NCI-H2227 (cell line): ENCODE measurements at regions not wholly inside any gene's neighbourhood (a gene's known extent, or its start where the extent isn't known, plus 50 kb on each side); places are given as distances from the start of the nearest gene placed in this dataset.
"Not testable (repeated sequence)": the region's sequence is repeated elsewhere in the genome, so short reads cannot be mapped to it uniquely, and the experiment has no call there.

ENCODE experiments used
- DNase-seq: peaks from one replicate; lab custom pipeline; 2025; ENCODE audit not compliant: unreplicated experiment; lab: John Stamatoyannopoulos, UW

- no peak for DNase-seq
Measured at GRCh38 chr5:29143266-29143665, 2050.2 kb upstream of the CDH6 start.

GRCh38 chr5:29134418-29134817, 2059.1 kb upstream of the CDH6 start:
- DNase-seq, result no peak

- no peak for DNase-seq
Measured at GRCh38 chr5:29131285-29131684, 2062.2 kb upstream of the CDH6 start.

DNA sequence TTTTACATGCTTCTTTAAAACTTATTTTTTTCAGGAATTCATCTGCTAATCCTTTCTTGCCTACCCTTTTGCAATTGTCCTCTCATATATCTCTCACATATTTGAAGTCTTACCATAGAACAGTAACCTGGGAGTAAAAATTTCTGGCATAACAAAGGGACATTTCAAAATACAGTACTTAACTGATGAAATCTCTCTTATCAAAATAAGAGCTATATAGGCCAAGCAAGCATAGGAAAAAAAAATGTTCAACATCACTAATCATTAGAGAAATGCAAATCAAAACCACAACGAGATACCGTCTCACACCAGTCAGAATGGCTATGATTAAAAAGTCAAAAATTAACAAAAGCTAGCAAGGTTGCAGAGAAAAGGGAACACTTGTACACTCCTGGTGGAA, 2062.7 kb upstream of the CDH6 start:
- DNase-seq, result no peak

DNA sequence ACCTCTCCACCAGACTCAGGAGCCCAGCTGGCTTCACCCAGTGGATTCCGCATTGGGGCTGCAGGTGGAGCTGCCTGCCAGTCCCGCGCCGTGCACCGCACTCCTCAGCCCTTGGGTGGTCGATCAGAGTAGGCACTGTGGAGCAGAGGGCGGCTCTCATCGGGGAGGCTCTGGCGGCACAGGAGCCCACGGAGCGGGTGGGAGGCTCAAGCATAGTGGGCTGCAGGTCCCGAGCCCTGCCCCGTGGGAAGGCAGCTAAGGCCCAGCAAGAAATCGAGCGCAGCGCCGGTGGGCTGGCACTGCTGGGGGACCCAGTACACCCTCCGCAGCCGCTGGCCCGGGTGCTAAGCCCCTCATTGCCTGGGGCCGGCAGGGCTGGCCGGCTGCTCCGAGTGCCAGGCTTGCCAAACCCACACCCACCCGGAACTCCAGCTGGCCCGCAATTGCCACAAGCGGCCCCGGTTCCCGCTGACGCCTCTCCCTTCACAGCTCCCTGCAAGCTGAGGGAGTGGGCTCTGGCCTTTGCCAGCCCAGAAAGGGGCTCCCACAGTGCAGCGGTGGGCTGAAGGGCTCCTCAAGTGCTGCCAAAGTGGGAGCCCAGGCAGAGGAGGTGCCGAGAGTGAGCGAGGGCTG, 2065.8 kb upstream of the CDH6 start:
- not testable (repeated sequence) for DNase-seq

DNA sequence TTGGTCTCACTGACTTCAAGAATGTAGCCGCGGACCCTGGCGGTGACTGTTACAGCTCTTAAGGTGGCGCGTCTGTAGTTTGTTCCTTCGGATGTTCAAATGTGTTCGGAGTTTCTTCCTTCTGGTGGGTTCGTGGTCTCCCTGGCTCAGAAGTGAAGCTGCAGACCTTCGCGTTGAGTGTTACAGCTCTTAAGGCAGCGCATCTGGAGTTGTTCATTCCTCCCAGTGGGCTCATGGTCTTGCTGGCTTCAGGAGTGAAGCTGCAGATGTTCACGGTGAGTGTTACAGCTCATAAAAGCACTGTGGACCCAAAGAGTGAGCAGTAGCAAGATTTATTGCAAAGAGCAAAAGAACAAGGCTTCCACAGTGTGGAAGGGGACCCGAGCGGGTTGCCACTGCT, 2067.0 kb upstream of the CDH6 start:
- DNase-seq, result not testable (repeated sequence)

DNA sequence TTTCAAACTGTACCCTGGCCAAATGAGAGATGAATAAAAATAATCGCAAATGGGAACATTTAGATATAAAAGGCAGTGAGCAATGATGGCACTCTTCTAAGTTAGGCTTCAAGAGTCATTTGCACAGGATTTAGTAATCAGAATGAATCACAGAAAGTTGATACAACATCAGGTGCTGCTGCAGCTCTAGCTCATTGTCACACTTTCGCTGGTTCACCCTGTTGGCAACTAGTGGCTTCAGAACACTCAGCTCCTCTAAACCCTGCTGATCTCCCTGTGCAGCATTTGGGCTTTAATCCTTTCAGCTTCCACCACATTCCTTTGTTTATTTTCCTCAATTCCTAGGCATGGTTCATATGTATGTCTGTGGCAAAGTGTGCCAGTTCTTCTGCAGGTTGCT, 2071.2 kb upstream of the CDH6 start:
- no peak for DNase-seq

- no peak for DNase-seq
Measured at GRCh38 chr5:29114331-29114768, 2076.0 kb upstream of the CDH9 start.

DNA sequence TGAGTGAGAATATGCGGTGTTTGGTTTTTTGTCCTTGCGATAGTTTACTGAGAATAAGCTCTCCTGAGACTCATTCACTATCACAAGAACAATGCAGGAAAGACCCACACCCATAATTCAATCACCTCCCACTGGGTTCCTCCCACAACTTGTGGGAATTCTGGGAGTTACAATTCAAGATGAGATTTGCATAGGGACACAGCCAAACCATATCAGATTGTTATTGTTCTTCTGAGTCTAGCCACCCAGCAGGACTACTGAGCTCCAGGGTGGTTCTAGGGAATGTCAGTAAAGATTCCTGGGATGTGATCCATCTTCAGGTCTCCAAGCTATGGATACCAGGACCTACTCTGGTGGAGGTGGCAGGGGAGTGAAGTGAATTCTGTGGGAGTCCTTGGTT, 2075.1 kb upstream of the CDH9 start:
- DNase-seq, result no peak

DNA sequence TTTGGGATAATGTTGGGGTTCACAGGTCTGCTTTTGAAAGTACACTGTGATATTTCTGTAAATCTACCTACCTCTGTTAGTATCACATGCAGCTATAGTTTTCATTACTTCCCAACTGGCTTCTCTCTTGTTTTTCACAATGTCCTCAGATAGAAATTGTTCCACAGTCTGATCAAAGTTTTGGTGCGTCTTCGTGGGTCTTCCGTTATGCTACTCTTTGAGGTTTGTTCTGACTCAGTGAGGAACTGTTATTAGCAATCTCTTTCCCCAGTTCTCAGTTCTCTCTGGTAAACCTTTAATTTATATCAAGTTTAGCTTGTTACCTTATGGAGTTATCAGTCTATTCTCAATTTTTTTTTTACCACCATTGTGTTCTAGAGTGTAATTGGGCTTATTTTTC, 2061.2 kb upstream of the CDH9 start:
- DNase-seq, result no peak

DNA sequence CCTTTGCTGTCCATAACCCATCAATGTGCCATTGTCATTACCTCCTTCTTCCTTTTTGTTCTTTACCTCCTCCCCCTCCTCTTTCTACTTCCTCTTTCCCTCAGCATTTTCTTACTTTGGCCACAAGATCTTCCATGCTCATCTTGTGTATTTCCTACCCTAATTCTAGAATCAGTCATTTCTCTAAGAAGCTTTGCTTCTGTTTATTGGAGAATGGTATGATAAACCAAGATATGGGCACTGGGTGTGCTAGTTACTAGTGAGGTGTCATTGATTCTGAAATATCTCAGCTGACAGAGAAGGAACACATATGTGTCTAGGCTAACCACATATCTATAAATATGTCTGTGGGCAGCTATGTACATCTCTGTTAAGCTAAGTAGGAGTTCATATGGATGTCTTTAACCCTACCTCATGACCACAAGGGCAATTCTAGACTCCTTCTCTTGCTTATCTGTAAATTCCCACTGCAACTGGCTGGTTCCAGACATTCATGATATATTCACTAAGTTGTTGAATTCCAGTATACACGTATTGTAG, 2051.3 kb upstream of the CDH9 start:
- DNase-seq, result no peak

GRCh38 chr5:29085142-29085541, 2046.8 kb upstream of the CDH9 start:
- no peak for DNase-seq

DNA sequence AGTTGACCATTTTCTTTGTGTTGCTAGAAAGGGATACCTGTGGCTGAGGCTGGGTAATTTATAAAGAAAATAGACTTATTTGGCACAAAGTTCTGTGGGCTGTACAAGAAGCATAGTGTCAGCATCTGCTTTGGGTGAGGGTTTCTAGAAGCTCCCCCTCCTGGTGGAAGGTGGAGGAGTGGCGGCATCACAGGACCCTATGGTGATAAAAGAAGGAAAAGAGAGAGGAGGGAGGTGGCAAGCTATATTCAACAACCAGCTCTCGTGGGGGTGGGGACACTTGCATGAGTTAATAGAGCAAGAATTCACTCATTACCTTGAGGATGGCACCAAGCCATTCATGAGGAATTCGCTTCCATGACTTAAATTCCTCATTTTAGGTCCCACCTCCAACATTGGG, 2041.4 kb upstream of the CDH9 start:
- DNase-seq, result no peak

DNA sequence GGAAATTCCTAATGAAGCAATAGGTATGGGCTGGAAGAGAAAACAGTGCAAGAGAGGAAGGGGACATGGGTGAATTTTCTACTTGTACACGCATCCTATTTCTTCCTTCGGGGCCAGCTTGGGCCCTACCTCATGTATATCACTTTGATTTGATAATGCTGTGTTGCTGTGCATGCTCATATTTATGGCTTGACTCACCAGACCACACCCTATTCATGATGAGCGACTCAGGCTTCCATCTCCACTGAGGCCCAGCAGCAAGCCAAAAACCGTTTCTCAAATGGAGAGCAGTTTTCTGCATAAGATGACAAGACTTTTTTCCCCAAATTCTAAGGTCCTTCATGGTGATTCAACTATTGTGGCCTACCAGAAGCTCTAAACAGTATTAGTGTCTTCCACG, 2039.1 kb upstream of the CDH9 start:
- DNase-seq, result no peak

GRCh38 chr5:29069104-29069402, 2030.7 kb upstream of the CDH9 start:
- DNase-seq, result no peak

DNA sequence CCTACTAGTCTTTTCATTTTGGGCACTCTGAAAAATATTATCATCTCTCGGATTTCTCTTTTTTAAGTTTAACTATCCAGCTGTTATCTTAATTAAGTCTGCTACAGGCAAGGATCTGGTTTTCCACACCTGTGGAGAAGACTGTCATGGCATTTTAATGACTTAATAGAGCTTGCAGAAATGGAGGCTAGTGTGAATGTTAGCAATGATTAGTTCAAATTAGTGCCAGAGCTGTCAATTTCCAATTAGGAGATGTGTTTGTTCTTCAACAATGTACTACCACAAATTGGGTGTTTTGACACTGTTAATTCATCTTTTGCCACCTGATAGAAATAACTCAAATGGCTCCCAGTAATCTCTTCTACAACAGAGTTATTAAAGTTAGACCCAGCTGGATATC, 2023.0 kb upstream of the CDH9 start:
- no peak for DNase-seq

- DNase-seq, result no peak
Measured at GRCh38 chr5:29054694-29055093, 2016.3 kb upstream of the CDH9 start.

GRCh38 chr5:29054282-29054681, 2015.9 kb upstream of the CDH9 start:
- no peak for DNase-seq

DNA sequence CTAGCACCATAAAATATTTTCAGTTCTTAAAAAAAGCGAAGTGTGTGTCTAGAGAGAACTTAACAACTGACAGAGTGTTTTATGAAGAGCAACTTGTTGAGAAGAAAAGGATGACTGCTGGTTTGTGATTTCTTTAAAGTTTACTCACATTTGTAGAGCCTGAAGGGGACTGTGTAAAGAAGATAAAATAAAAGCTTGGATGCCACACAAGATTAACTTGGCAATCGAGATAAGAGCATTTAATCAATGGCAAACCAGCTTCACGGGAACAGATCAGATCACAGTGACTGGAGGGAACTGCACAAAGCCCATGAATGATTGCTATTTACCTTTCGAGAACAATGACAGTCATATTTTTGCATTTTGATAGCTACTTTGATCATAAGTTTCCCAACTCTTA, 2013.1 kb upstream of the CDH9 start:
- no peak for DNase-seq

DNA sequence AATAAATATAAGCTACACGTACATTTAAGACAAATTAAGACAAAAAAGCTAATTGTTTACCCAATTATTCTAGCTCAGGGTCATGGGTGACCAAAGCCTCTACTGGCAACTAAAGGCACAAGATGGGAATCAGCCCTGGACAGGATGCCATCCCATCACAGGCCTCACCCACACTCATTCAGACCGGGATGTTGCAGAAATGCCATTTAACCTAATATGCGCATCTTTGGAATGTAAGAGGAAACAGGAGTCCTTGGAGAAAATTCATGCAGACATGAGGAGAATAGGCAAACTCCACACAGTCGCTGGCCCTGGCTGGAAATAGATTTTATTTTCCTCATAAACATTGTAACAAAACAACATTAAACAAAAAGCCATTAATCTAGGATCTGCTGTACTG, 2003.8 kb upstream of the CDH9 start:
- DNase-seq, result no peak

GRCh38 chr5:29040404-29040803, 2002.0 kb upstream of the CDH9 start:
- DNase-seq, result no peak

DNA sequence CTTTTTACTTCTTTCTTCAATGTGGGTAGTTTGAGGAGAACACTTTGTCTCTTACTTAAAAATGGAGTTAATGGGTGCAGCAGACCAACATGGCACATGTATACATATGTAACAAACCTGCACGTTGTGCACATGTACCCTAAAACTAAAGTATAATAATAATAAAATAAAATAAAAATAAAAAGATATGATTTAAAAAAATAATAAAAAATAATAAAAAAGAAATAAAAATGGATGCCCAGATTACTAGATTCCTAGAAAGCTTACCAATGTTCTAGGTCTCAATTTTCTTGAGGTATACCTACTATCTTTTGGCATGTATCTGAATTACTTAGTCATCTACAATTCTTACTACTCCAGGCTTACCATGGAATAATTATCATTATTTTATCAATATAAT, 2001.6 kb upstream of the CDH9 start:
- DNase-seq, result no peak

DNA sequence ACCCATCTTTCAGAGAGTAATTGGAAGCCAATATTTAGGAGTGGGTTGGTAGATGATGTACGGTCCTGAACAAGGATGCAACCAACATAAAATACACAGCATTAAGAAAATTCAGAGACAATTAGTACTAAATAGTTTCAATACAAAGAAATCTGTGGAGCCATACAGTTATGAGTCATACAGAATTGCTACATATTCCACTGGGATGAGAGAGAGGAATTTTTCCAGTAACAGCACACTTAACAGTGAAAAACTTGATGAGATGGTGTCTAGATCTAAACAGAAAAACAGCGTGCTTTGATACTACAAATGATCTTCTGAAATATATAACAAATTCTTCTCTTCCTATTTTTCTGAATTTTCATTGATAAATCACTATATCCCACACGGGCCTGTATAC, 1999.3 kb upstream of the CDH9 start:
- no peak for DNase-seq

DNA sequence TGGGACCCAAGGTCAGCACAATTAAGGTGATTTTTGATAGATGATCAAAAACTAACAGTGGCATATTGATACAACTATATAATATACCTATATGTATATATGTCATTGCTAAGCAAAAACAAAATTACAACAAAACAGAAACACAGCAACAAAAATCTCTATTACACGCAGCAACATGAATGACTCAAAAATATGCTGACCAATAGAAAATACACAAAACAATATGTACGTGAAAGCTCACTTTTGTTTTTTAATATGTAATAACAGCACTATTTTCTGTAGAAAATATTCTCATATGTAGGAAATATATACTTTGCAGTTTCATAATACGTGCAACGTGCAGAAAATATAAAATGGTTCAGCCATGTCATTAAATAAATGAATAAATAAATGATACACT, 1985.7 kb upstream of the CDH9 start:
- no peak for DNase-seq
